Right lobe of liver (tissue), 4 donors: ENCODE measurements at regions not wholly inside any gene's neighbourhood (a gene's known extent, or its start where the extent isn't known, plus 50 kb on each side); places are given as distances from the start of the nearest gene placed in this dataset.
"Not testable (repeated sequence)": the region's sequence is repeated elsewhere in the genome, so short reads cannot be mapped to it uniquely, and the experiment has no call there.

ENCODE experiments used
- POLR2A ChIP-seq: fragments of 450-650 bp; IDR thresholded peaks from one replicate; pipeline ENCODE4 v1.6.1; 2017; ENCODE audit warnings: antibody characterized with exemption, mild to moderate bottlenecking
- TF ChIP-seq, protein P1 (sequence below), 4 donors: fragments of 200-600 bp in 3 of 4; fragments of 450-650 bp in 1 of 4; IDR thresholded peaks; one replicate each; pipeline versions ENCODE4 v1.5.1 to v1.8.0; 2016 to 2022; ENCODE audit warnings: antibody characterized with exemption in 4 of 4, mild to moderate bottlenecking in 2 of 4
- donor health status: DM: no; HTN: no; CAD: no.
- donor health status: DM: no; HTN: no; CAD: no.
- donor health status: DM: no; HTN: yes; CAD: no.

DNA sequence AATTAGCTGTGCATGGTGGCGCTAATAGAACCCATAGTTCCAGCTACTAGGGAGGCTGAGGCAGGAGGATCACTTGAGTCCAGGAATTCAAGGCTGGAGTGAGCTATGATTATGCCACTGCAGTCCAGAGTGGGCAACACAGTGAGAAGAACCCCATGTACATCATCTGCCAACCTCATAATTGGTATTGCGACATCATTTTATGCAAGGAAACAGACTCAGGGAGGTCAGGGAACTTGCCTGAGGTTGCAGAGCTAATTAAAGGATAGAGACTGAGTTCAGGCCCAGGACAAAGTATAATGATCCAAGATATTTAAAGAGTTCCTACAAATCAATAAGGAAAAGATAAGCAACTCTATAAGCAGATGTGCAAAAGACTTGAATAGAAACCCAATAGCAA lies 178.1 kb upstream of the TUBA3C start:
- TF ChIP-seq, protein P1, sequence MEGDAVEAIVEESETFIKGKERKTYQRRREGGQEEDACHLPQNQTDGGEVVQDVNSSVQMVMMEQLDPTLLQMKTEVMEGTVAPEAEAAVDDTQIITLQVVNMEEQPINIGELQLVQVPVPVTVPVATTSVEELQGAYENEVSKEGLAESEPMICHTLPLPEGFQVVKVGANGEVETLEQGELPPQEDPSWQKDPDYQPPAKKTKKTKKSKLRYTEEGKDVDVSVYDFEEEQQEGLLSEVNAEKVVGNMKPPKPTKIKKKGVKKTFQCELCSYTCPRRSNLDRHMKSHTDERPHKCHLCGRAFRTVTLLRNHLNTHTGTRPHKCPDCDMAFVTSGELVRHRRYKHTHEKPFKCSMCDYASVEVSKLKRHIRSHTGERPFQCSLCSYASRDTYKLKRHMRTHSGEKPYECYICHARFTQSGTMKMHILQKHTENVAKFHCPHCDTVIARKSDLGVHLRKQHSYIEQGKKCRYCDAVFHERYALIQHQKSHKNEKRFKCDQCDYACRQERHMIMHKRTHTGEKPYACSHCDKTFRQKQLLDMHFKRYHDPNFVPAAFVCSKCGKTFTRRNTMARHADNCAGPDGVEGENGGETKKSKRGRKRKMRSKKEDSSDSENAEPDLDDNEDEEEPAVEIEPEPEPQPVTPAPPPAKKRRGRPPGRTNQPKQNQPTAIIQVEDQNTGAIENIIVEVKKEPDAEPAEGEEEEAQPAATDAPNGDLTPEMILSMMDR (IDR thresholded peaks at IDR 0.05), result not testable (repeated sequence)
- not testable (repeated sequence) for TF ChIP-seq POLR2A
